Right lobe of liver (tissue), 4 donors: ENCODE measurements at regions not wholly inside any gene's neighbourhood (a gene's known extent, or its start where the extent isn't known, plus 50 kb on each side); places are given as distances from the start of the nearest gene placed in this dataset.

Experiments
- POLR2A ChIP-seq: fragments of 450-650 bp; IDR thresholded peaks from one replicate; pipeline ENCODE4 v1.6.1; 2017; ENCODE audit warnings: antibody characterized with exemption, mild to moderate bottlenecking
- TF ChIP-seq, protein P1 (sequence below), 4 donors: fragments of 200-600 bp in 3 of 4; fragments of 450-650 bp in 1 of 4; IDR thresholded peaks; one replicate each; pipeline versions ENCODE4 v1.5.1 to v1.8.0; 2016 to 2022; ENCODE audit warnings: antibody characterized with exemption in 4 of 4, mild to moderate bottlenecking in 2 of 4
- donor health status: DM: no; HTN: no; CAD: no.
- donor health status: DM: no; HTN: no; CAD: no.
- donor health status: DM: no; HTN: yes; CAD: no.

DNA sequence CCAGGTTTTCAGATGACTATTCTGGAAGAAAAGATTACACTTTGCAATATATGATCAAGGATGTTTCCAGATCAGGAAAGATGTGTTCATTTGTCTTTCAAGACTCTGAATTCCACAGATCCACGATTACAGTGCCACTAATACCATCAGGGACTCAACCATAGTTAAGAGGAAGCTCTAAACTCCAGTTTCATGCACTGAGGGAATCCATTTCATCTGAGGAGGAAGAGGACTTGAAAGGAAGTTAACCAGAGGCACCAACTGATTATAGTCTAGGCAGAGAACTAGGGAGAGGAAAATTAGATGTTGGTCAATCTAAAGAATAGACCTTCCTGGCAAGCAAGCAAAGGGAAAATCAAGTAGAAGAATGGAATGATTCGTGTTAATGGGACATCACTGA lies 218.3 kb upstream of the PRDM1 start:
- TF ChIP-seq, protein P1, sequence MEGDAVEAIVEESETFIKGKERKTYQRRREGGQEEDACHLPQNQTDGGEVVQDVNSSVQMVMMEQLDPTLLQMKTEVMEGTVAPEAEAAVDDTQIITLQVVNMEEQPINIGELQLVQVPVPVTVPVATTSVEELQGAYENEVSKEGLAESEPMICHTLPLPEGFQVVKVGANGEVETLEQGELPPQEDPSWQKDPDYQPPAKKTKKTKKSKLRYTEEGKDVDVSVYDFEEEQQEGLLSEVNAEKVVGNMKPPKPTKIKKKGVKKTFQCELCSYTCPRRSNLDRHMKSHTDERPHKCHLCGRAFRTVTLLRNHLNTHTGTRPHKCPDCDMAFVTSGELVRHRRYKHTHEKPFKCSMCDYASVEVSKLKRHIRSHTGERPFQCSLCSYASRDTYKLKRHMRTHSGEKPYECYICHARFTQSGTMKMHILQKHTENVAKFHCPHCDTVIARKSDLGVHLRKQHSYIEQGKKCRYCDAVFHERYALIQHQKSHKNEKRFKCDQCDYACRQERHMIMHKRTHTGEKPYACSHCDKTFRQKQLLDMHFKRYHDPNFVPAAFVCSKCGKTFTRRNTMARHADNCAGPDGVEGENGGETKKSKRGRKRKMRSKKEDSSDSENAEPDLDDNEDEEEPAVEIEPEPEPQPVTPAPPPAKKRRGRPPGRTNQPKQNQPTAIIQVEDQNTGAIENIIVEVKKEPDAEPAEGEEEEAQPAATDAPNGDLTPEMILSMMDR (IDR thresholded peaks at IDR 0.05) = no peak
- TF ChIP-seq POLR2A = no peak
